Dendritic cell treated with granulocyte-macrophage colony-stimulating factor and Interleukin-4, amounts not matched to agents 40 ng/mL and 50 ng/mL, for 4 days (primary cell): ENCODE measurements at regions not wholly inside any gene's neighbourhood (a gene's known extent, or its start where the extent isn't known, plus 50 kb on each side); places are given as distances from the start of the nearest gene placed in this dataset.

Experiments
- H3K27ac Mint-ChIP-seq: one replicate; pipeline ENCODE4 v1.8.0; 2022; ENCODE audit warnings: mild to moderate bottlenecking, mixed read lengths
- H3K27me3 Mint-ChIP-seq: one replicate; pipeline ENCODE4 v1.8.0; 2022; ENCODE audit warnings: mild to moderate bottlenecking, mixed read lengths
- H3K36me3 Mint-ChIP-seq: one replicate; pipeline ENCODE4 v1.8.0; 2022; ENCODE audit warnings: low read depth, mixed read lengths
- H3K4me1 Mint-ChIP-seq: one replicate; pipeline ENCODE4 v1.8.0; 2022; ENCODE audit warnings: low read depth, mixed read lengths
- H3K4me3 Mint-ChIP-seq: one replicate; pipeline ENCODE4 v1.8.0; 2022; ENCODE audit warnings: mild to moderate bottlenecking, moderate library complexity, mixed read lengths
- H3K9me3 Mint-ChIP-seq: one replicate; pipeline ENCODE4 v1.8.0; 2022; ENCODE audit warnings: mixed read lengths
- intact Hi-C: fragments of 100-400 bp; cut with micrococcal nuclease; formaldehyde crosslinking; loops from one replicate; pipeline ENCODE4 v1.15.0; 2022

DNA sequence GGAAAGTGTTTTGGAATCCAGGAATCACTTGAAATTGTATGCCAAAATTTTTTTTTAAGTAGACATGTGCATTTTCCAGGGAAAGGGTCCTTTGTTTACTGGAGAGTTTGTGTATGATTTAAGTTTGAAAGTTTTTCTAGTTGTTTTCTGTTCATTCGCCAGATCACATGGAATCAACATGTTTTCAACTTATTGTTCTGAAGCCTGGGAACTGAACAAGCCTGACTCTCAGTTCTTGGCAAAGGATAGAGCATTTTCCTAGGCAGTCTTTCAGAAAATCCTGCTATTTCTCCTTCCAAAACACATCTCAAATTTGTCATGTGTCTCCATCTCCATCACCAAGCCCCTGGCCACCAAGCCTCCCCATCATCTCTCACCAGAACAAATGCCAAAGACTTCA, 374.8 kb downstream of the MAFB start:
- Mint-ChIP-seq H3K4me1 (peaks cover 28% of the 10 kb centered on the region), H3K9me3 (peaks cover 13% of the 10 kb centered on the region), H3K27ac (no peak overlapping the region), H3K36me3 (no peaks in the 10 kb centered on the region), H3K27me3 (peaks cover 25% of the 10 kb centered on the region), H3K4me3 (no peak overlapping the region)
- intact Hi-C loops = no loop called here

DNA sequence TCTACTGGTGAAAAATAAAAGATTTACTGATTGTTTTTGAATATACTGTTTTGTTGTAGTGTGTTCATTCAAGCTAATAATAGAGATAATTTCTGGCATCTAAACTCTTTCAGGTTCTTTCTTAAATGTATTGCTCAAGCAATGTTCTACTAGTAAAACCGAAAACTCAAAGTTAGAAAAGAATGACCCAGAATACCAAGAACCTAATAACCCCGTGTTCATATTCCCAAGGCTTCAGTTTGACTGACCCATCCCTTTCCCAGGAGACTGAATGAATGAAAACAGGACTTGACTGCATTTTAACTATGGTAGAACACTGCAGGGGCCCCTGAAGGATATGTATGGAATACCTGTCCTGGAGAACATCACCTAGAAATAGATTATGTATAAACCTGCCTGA, 375.3 kb downstream of the MAFB start:
- no peaks in the 10 kb centered on the region for H3K36me3 Mint-ChIP-seq
- no peak overlapping the region for H3K4me3 Mint-ChIP-seq
- peaks cover 28% of the 10 kb centered on the region for H3K4me1 Mint-ChIP-seq
- peaks cover 8% of the 10 kb centered on the region for H3K9me3 Mint-ChIP-seq
- no peak overlapping the region for H3K27ac Mint-ChIP-seq
- H3K27me3 Mint-ChIP-seq = peaks cover 25% of the 10 kb centered on the region
- intact Hi-C loops = no loop called here

DNA sequence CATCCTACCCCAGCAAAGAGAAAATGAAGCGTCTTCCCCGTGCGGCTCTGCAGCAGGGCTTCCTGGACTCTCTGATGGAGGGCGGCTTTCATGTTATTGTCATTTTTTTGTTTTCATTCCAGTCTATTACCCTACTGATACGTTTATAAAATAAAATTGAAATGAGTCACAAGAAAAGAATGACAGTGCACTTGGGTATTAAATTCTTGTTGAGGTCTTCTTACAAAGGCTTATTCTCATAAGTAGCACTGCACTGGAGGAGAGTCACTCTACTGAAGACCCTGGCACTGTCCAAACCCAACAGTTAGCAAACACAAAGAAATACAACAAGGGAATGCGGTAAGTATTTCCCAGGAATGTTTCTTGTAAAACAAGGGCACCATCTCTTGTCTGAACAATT, 379.3 kb downstream of the MAFB start:
- H3K4me3 Mint-ChIP-seq = no peak overlapping the region

DNA sequence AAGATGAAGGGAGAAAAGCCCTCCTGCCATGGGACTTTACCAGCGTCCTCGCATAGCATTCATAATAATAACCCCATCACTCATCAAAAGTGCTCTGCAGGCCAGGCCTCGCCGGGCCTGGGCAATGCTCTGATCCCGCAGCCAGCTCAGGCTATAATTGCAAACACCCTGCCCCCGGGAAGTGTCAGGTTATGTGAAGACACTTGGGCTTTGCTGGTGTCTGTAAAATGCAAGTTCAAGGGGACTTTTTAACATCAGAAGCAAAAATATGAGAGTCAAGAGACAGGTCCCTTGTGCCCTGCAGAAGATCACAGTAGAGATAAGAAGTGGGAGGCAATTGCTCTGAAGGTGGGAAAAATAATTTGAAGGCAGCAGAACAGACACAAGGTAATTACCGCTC, 381.0 kb downstream of the MAFB start:
- Mint-ChIP-seq H3K27ac (no peak overlapping the region), H3K9me3 (peaks cover 7% of the 10 kb centered on the region), H3K4me1 (peaks cover 23% of the 10 kb centered on the region), H3K4me3 (no peak overlapping the region), H3K27me3 (peaks cover 3% of the 10 kb centered on the region), H3K36me3 (no peaks in the 10 kb centered on the region)
- intact Hi-C loops = no loop called here

More for the DNA sequence above, 379.3 kb downstream of the MAFB start:
- H3K36me3 Mint-ChIP-seq = no peaks in the 10 kb centered on the region
- H3K27me3 Mint-ChIP-seq = peaks cover 13% of the 10 kb centered on the region
- intact Hi-C loops = no loop called here
- H3K27ac Mint-ChIP-seq = no peak overlapping the region
- H3K4me1 Mint-ChIP-seq = peaks cover 19% of the 10 kb centered on the region
- H3K9me3 Mint-ChIP-seq = peaks cover 7% of the 10 kb centered on the region

DNA sequence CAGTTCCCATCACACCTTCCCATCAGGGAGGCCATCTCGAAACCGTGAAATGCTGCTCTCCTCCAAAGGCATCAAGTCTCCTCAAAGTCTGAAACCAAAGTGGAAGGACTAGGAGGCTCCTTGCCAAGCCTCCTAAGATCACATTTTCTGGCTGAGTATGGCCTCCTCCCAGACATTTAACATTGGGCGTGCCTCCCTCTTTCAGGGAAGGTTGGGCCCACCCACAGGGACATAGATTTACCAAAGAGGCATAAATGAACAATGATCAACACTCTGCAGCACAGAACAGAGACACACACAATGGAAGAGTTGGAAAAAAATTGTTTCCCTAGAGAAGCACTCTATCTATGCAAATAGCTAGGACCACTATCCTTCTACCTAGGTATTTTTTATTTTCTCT, 381.8 kb downstream of the MAFB start:
- no peak overlapping the region for H3K27ac Mint-ChIP-seq
- no peak overlapping the region for H3K4me3 Mint-ChIP-seq
- H3K27me3 Mint-ChIP-seq = peaks cover 3% of the 10 kb centered on the region
- H3K36me3 Mint-ChIP-seq = no peaks in the 10 kb centered on the region
- intact Hi-C loops = no loop called here
- H3K9me3 Mint-ChIP-seq = peaks cover 7% of the 10 kb centered on the region
- H3K4me1 Mint-ChIP-seq = peaks cover 22% of the 10 kb centered on the region

DNA sequence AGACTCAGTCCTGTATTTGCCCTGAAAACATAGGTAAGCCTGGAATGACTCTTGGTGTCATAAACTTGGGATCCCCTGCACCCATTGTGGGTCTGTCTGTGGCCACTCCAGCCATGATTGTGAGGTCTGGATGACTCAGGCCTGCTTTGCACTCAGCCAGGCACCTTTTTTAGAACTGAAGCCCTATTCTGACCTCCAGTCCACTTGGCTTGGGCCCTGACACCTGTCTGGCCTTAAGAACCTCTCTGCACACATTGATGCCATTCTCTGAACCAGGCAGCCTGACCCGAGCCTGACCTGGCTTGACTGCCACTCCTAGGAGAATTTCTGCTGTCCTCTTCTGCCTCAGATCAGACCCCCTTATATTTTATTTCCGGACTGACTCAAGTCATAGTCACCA, 383.7 kb downstream of the MAFB start:
- peak overlapping the region; percentile 47 for H3K27ac Mint-ChIP-seq
- intact Hi-C loops = no loop called here
- H3K4me3 Mint-ChIP-seq = no peak overlapping the region
- no peaks in the 10 kb centered on the region for H3K36me3 Mint-ChIP-seq
- peaks cover 11% of the 10 kb centered on the region for H3K27me3 Mint-ChIP-seq
- H3K9me3 Mint-ChIP-seq = no peaks in the 10 kb centered on the region
- H3K4me1 Mint-ChIP-seq = peaks cover 17% of the 10 kb centered on the region

DNA sequence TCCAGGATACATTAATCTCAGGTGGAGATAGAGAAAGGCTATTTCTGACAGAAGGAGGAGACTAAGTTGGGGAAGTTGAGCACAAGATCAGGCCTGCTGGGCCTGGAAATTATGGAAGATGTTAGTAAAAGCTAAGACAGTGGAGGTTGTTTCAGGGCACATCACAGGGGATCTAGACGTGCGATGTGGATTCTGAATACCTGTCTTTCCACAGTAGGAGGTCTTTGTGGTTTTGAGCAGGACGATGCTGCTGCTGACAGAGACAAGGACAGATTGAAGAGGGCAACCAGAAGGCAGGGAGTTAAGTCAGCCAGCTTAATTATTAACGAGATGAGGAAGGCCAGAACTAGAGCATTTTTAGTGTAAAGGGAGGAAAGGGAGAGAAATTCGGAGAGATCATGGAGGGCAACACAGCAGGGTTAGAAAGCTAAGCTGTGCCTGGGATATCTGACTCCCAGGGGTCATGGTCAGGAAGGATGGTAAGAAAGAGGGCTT, 384.9 kb downstream of the MAFB start:
- H3K4me3 Mint-ChIP-seq = no peak overlapping the region
- peaks cover 20% of the 10 kb centered on the region for H3K27me3 Mint-ChIP-seq
- no peaks in the 10 kb centered on the region for H3K36me3 Mint-ChIP-seq
- H3K27ac Mint-ChIP-seq = peak overlapping the region; percentile 1
- H3K4me1 Mint-ChIP-seq = peaks cover 17% of the 10 kb centered on the region
- no peaks in the 10 kb centered on the region for H3K9me3 Mint-ChIP-seq
- intact Hi-C loops = no loop called here

DNA sequence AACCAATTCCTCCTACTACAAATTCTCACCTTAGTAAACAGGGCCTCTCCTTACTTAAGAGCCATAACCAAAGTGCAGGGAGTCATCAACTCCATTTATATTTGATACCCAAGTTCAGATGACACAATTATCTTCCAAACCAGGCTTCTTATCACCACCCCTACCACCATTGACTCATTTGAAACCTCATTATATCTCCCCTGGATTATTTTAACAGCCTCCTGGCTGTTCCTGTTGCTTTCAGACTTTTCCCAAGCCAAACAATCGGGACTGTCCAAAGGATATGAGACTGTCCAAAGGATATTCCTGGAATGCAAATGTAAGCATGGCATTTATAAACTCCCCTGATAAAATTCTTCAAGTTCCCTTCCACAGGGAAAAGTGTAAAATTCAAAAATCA, 394.3 kb downstream of the MAFB start:
- no peak overlapping the region for H3K4me3 Mint-ChIP-seq
- intact Hi-C loops = no loop called here
- H3K36me3 Mint-ChIP-seq = no peaks in the 10 kb centered on the region
- H3K4me1 Mint-ChIP-seq = peaks cover 17% of the 10 kb centered on the region
- H3K27me3 Mint-ChIP-seq = peaks cover 10% of the 10 kb centered on the region
- no peaks in the 10 kb centered on the region for H3K9me3 Mint-ChIP-seq
- no peak overlapping the region for H3K27ac Mint-ChIP-seq

DNA sequence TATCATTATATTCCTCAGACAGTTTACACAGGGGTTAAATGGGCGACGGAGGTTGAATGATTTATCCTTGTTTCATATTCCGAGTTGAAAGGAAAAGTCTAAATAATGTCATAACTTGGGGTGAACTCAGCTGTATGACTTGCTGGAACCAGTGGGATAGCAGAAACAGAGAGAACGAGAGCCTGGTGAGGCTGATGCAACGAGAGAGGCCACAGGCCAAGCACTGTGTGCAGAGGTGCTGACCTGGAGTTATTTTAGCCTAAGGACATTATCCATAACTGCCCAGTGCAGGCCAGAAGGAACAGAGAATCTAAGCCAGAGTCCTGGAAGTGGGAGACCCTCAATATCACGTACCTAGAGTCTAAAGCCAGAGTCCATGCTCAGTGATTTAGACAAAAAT, 394.9 kb downstream of the MAFB start:
- no peak overlapping the region for H3K4me3 Mint-ChIP-seq
- no peaks in the 10 kb centered on the region for H3K9me3 Mint-ChIP-seq
- peaks cover 22% of the 10 kb centered on the region for H3K4me1 Mint-ChIP-seq
- peak overlapping the region; percentile 59 for H3K27ac Mint-ChIP-seq
- H3K27me3 Mint-ChIP-seq = peaks cover 6% of the 10 kb centered on the region
- intact Hi-C loops = no loop called here
- no peaks in the 10 kb centered on the region for H3K36me3 Mint-ChIP-seq

DNA sequence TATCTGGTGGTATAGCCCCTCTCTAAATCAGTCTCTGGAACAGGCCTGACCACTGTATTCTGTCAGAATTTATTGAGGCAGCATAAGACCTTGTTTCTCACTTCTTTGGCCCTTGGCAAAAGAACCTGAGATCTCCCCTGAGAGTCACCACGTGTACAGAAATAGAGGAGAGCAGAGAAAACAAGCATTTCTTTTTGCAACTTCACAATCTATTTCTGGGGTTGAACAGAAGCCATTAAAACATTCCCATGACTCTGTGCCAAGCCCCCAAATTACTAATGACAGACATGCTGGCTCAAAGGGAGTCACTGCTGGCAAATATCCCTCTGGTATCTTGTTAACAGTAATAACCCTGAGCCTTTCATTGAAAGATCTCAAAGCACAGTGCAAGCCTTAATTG, 395.3 kb downstream of the MAFB start:
- Mint-ChIP-seq H3K27ac (peak overlapping the region; percentile 59), H3K4me3 (no peak overlapping the region), H3K36me3 (no peaks in the 10 kb centered on the region), H3K9me3 (no peaks in the 10 kb centered on the region), H3K27me3 (peaks cover 8% of the 10 kb centered on the region), H3K4me1 (peaks cover 27% of the 10 kb centered on the region)
- intact Hi-C loops = no loop called here

DNA sequence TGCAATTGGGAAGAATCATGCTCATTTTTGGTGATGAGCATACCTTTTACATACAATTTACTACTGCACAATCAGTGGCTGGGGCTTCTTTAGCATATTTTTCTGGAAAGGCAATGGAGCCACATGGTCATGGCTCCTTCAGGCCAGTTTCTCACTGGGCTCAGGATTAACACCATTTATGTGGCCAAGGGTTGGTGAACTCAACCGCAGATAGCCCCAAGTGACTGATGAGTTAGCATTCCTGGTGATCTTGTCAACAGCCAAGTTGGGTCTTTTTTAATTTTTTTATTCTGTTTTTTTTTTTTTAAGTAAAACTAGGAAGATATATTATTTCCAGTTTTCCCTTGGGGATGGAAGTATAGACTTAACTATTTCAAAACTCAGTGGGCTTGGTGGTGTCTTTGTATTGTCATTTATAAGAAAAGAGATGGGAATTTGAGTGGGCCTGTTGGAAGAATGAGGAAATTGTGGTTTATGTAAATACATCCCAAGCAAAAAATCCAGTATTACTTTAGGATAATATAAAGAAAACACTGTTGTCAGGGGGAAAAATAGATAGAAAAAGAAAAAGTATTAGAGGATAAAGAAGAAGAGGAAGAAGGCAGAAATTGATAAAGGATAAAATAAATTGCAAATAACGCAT, 397.4 kb downstream of the MAFB start:
- peaks cover 18% of the 10 kb centered on the region for H3K27me3 Mint-ChIP-seq
- H3K4me1 Mint-ChIP-seq = peaks cover 28% of the 10 kb centered on the region
- H3K27ac Mint-ChIP-seq = no peak overlapping the region
- H3K9me3 Mint-ChIP-seq = no peaks in the 10 kb centered on the region
- no peaks in the 10 kb centered on the region for H3K36me3 Mint-ChIP-seq
- intact Hi-C loops = no loop called here
- H3K4me3 Mint-ChIP-seq = no peak overlapping the region

DNA sequence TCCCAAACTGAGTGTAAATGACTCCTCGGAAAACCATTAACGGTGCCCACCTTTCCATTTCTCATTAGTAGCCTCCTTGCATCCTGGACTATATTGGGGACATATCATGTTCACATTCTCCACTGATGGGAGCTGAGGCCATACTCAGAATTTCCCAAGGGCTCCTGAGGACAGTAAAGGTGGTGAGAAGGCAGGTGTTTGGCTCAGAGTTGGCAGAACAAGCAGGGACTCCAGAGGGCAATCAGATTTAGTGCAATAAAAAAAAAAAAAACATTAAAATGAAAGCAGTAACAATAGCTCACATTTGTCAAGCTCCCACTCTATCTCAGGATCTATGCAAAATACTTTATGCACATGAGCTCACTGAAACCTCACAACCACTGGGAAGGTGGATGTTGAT, 401.4 kb downstream of the MAFB start:
- peaks cover 34% of the 10 kb centered on the region for H3K4me1 Mint-ChIP-seq
- H3K4me3 Mint-ChIP-seq = no peak overlapping the region
- H3K27ac Mint-ChIP-seq = no peak overlapping the region
- peaks cover 34% of the 10 kb centered on the region for H3K27me3 Mint-ChIP-seq
- H3K36me3 Mint-ChIP-seq = no peaks in the 10 kb centered on the region
- peaks cover 2% of the 10 kb centered on the region for H3K9me3 Mint-ChIP-seq
- intact Hi-C loops = no loop called here

DNA sequence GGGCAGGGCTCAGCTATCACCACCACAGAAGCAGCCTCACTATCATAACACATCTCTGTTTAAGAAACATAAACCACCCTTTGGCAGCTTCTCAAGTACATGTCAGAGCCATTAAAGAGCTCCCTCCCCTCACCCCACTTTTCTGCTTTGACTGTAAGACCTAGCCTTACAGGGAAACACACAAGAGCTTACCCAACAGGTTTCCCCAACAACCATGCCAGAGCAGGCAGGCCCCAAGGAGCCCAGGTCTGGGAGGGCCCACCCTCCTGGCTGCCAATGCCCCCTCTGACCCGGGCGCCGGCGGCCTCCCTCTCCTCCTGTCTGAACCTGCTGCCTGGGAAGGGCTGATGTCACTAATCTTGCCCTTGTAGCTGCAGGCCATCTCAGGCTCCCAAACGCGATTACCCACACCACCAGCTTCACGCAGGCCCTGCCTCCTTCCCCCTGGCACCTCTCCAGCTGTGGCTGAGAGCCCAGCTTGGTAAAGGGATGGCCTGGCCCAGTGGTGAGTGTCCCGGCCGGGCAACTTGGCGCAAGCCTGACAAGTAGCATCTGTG, 402.0 kb downstream of the MAFB start:
- H3K27ac Mint-ChIP-seq = peak overlapping the region; percentile 6
- H3K9me3 Mint-ChIP-seq = peaks cover 8% of the 10 kb centered on the region
- peaks cover 32% of the 10 kb centered on the region for H3K27me3 Mint-ChIP-seq
- peaks cover 40% of the 10 kb centered on the region for H3K4me1 Mint-ChIP-seq
- H3K4me3 Mint-ChIP-seq = no peak overlapping the region
- intact Hi-C loops = no loop called here
- H3K36me3 Mint-ChIP-seq = peaks cover 4% of the 10 kb centered on the region

DNA sequence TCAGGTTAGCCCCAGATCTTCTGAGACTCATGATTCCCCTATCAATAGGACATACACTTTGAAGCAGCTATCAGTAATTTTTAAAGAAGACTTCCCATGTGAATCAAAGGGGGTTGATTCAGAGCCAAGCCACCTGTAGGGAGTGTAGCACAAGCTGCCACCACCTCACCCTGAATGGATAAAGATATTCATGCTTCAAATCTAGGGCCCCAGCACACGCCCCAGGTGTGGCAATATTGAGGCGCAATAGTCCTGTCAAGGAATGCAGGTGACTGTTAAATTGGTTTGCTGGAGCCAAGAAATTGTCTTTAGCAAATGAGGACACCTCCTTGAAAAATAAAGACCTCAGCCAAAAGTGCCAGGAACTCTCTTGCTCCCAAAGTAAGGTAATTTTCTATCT, 404.4 kb downstream of the MAFB start:
- Mint-ChIP-seq H3K27ac (no peak overlapping the region), H3K4me3 (no peak overlapping the region), H3K27me3 (peaks cover 36% of the 10 kb centered on the region), H3K9me3 (peaks cover 11% of the 10 kb centered on the region), H3K36me3 (peaks cover 4% of the 10 kb centered on the region), H3K4me1 (peaks cover 42% of the 10 kb centered on the region)
- intact Hi-C loops = no loop called here

DNA sequence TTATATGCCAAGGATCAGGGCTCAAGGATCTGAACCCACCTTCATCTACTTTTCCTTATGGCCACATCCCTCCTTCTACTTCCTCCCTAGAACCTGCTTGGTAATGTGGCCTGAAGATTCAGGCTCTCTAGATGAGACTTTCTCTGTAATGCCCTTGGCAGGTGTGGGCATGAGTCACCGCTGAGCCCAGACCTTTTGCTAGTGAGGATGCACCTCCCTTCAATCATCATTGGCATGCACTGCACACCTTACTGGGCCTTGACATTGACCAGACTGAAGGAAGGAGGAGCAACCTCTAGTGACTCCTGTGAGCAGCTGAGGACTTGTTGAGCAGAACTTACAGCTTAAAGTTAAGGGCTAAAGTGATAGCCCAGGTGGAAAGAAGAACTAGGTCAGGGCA, 405.3 kb downstream of the MAFB start:
- Mint-ChIP-seq H3K4me1 (peaks cover 42% of the 10 kb centered on the region), H3K9me3 (peaks cover 11% of the 10 kb centered on the region), H3K4me3 (no peak overlapping the region), H3K36me3 (peaks cover 4% of the 10 kb centered on the region), H3K27me3 (peaks cover 32% of the 10 kb centered on the region), H3K27ac (no peak overlapping the region)
- intact Hi-C loops = no loop called here
